GM18870 (cell line): ENCODE measurements at regions not wholly inside any gene's neighbourhood (a gene's known extent, or its start where the extent isn't known, plus 50 kb on each side); places are given as distances from the start of the nearest gene placed in this dataset.
"Not testable (repeated sequence)": the region's sequence is repeated elsewhere in the genome, so short reads cannot be mapped to it uniquely, and the experiment has no call there.

Source experiments
- ATAC-seq: cut with Tn5 transposase; IDR thresholded peaks from one replicate; pipeline ENCODE4 v1.9.1; 2021; ENCODE audit warnings: moderate library complexity; ENCODE audit not compliant: unreplicated experiment

DNA sequence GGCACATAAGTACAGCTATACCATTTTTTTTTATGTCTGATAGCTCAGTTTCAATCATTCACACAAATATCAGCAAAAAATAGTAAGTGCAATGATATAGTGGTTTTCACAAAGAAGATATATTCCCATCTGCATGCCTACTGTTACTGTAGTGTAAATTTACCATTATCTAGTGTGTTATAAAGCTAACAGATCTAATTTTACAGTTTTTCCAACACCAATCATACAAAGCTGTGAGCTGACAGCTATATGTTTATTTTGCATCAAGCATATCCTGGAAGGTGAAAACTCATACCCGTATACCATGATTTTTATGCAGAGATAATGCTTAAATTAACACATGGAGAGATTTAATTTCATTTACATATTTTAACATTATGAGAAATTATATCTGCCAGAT lies 89.9 kb upstream of the HAPLN1 start:
- no peak for ATAC-seq

DNA sequence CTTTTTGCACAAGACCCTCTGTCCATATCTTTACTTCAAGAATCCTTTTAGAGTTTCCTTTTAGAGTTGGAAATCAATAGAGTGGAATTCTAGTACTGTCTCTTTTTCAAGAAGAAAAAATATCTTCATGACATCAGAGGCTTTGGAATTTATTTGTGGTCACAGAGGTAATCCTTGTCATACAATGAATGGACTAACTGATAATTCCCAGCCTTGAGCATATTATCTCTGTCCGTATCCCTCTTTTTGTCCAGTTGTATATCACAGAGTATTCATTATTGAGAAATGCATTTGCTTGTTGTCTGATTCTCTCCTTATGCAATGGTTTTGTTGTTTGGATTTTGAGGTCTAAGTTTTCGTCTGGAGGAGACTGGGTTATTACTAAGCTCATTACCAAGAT lies 82.0 kb upstream of the HAPLN1 start:
- ATAC-seq: no peak

DNA sequence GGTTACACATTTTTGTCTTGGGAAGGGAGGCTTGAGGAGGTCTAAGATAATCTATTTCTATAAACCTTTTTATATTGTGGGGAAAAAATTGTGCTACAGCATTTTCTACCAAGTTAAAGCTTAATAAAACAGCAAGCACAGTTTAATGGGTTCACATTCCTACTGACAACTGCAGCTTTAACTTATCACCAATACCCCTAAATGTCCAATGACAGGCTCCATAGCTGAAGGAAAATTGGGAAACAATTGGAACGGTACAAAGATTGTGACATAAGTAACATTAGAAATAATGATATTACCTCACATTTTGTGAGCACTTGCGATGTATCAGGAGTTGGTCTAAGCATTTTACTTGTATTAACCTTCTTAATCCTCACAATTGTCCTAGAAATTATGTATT lies 79.5 kb upstream of the HAPLN1 start:
- no peak for ATAC-seq

DNA sequence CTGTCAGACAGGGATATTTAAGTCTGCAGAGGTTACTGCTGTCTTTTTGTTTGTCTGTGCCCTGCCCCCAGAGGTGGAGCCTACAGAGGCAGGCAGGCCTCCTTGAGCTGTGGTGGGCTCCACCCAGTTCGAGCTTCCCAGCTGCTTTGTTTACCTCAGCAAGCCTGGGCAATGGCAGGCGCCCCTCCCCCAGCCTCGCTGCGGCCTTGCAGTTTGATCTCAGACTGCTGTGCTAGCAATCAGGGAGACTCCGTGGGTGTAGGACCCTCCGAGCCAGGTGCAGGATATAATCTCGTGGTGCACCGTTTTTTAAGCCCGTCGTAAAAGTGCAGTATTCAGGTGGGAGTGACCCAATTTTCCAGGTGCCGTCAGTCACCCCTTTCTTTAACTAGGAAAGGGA lies 78.4 kb upstream of the HAPLN1 start:
- ATAC-seq: not testable (repeated sequence)

GRCh38 chr5:83789371-83789770 lies 68.7 kb upstream of the HAPLN1 start:
- no peak for ATAC-seq

- ATAC-seq: no peak
Measured at GRCh38 chr5:83787631-83788030, 67.0 kb upstream of the HAPLN1 start.

DNA sequence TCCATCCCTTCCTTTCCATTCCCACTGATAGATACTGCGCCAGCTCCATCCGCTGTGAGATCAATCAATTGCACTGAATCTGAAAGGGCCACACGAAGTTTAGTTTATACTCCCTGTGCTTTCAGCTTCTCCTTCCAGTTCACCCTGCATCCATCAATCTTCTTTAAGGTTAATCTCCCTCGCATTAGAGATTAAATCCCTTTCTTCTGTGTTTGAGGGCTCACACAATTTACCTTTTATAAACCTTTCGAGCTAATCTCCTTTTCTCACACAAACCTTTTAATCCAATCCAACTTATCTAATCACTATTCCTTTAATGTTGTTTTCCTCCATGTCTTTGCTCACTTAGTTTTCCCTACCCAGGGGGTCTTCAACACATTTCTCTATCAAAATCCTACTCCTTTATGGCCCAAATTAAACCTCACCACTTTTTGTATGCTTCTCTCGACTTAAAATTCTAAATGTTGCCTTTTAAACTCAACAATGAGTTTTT lies 64.6 kb upstream of the HAPLN1 start:
- ATAC-seq: no peak

DNA sequence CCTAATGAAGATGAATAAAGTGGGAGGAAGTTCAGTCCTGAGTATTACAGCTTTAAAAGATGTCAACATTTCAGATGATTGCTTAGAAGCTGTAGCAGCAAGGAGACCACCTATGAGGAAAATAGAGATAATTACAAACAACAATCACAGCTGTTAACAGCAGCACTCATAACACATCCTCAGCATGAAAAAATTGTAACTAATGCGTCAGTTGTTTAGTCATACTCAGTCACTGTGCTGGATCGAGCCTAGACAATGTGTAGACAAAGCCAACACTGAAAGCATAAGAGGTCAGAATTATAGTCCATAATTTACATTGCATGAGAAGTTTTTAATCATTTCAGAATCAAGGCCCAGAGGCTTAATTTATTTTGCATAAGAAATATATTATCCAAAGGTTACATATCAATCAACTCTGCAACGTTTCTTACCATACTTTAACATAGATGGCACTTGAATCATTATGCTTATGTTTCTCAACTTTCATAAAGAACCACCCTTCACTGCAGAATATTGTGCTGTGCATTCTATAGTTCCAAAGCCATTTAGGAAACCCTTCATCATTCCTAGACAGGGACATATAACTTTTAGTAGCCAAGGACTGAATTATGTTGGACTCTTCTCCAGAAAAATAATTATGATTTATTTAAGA lies 60.2 kb upstream of the HAPLN1 start:
- ATAC-seq: no peak

DNA sequence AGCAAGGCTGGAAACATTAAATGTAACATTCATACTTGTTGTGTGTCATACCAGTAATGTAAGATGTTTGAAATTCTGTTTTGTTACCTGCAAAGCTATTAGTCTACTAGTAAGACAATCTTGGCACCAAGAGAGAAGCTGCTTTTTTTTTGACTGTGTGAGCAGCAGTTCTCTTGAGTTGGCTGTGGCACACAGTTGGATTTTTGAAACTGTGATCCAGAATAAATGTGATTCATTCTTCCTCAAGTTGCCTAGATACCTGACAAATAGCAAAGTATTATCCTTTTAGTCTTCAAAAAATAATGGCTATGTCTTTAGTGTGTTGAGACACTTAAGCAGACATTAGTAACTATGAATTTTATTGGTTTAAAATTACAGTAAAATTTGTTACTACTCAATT lies 57.2 kb upstream of the HAPLN1 start:
- ATAC-seq: no peak

DNA sequence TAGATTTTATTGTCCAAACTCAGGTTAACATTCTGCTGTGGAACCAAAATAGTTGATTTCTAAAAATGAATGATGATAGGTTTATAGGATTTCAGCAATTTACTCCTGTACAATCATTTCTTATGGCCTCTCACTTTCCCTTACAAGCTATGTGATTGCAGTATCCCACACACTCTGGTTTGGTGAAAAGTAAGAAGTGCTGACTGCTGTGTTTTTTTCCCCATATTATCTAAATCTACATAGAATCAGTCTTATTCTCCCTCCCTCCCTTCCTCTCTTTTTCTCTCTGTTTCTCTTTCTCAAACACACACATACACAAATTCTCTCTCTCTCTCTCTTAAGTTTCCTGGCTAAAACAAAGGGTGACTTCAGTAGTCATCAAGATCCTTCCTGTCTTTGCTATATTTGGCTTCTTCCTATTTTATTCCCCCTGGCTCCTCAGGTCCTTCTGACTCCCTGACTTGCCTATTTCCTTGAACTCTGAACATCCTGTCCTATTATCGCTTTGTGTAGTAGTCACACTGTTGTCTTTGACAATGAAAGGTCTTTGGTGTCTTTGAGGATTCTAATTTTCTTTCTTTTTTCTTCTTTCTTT lies 55.9 kb upstream of the HAPLN1 start:
- ATAC-seq: no peak
